SK-N-SH (cell line): ENCODE measurements at regions not wholly inside any gene's neighbourhood (a gene's known extent, or its start where the extent isn't known, plus 50 kb on each side); places are given as distances from the start of the nearest gene placed in this dataset.

Experiments
- EP300 ChIP-seq, 2 experiments: IDR thresholded peaks; 2 replicates each; pipeline versions ENCODE4 v1.4.0 to v1.6.1; 2012; ENCODE audit warnings: borderline replicate concordance in 1 of 2, low read depth in 1 of 2, low read length in 1 of 2
- SIN3A ChIP-seq: IDR thresholded peaks from 2 replicates; pipeline ENCODE4 v1.6.1; 2012; ENCODE audit warnings: low read depth, mild to moderate bottlenecking, low read length, moderate library complexity, borderline replicate concordance
- TF ChIP-seq, protein P1 (sequence below): fragments of 200-600 bp; sonication (generic); IDR thresholded peaks from 2 replicates; pipeline ENCODE4 v1.6.1; 2017; ENCODE audit warnings: antibody characterized with exemption, mild to moderate bottlenecking, moderate library complexity
- TF ChIP-seq, protein P2 (sequence below): fragments of 150-350 bp; IDR thresholded peaks from 2 replicates; pipeline ENCODE4 v1.6.1; 2017; ENCODE audit warnings: antibody characterized with exemption, low read length, low read depth, borderline replicate concordance

DNA sequence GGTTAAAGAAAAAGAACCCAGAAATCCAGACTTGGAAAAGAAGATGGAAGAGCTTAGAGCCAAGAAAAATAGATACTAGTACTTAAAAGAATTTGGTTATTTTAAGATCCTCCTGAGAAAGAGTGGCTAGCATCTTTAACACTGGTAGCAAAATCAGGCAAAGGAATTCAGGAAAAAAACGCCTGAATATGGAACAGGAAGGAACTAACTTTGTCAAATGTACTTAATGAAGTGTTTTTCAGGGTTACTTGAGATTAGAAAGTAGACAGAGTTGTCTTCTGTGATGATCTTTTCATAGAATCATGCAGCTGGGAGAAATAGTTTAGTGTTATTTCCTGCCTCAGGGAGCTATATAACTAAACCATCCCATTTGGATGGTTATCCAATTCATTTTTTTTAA is 50.8 kb upstream of the SASH1 start:
- TF ChIP-seq, protein P1, sequence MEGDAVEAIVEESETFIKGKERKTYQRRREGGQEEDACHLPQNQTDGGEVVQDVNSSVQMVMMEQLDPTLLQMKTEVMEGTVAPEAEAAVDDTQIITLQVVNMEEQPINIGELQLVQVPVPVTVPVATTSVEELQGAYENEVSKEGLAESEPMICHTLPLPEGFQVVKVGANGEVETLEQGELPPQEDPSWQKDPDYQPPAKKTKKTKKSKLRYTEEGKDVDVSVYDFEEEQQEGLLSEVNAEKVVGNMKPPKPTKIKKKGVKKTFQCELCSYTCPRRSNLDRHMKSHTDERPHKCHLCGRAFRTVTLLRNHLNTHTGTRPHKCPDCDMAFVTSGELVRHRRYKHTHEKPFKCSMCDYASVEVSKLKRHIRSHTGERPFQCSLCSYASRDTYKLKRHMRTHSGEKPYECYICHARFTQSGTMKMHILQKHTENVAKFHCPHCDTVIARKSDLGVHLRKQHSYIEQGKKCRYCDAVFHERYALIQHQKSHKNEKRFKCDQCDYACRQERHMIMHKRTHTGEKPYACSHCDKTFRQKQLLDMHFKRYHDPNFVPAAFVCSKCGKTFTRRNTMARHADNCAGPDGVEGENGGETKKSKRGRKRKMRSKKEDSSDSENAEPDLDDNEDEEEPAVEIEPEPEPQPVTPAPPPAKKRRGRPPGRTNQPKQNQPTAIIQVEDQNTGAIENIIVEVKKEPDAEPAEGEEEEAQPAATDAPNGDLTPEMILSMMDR: no peak
- TF ChIP-seq EP300 (IDR thresholded peaks at IDR 0.05; ENCODE audit: borderline replicate concordance in 1 of 2, low read depth in 1 of 2, low read length in 1 of 2) (no peak), SIN3A (no peak)
- TF ChIP-seq, protein P2, sequence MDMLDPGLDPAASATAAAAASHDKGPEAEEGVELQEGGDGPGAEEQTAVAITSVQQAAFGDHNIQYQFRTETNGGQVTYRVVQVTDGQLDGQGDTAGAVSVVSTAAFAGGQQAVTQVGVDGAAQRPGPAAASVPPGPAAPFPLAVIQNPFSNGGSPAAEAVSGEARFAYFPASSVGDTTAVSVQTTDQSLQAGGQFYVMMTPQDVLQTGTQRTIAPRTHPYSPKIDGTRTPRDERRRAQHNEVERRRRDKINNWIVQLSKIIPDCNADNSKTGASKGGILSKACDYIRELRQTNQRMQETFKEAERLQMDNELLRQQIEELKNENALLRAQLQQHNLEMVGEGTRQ: no peak
